CD14-positive monocyte (primary cell): ENCODE measurements at regions not wholly inside any gene's neighbourhood (a gene's known extent, or its start where the extent isn't known, plus 50 kb on each side); places are given as distances from the start of the nearest gene placed in this dataset.

Experiments used
- DNase-seq, 3 donors: peaks; one replicate each; pipeline ENCODE4 v3.0.0-alpha.2; 2011 to 2022
- H2AFZ ChIP-seq: 2 replicates; pipeline ENCODE4 v1.6.0; 2012; ENCODE audit warnings: mild to moderate bottlenecking, low read depth, low read length, inconsistent platforms; ENCODE audit not compliant: insufficient read depth, poor library complexity, severe bottlenecking
- H3K27ac ChIP-seq, 2 donors: 1 replicate in 1 of 2; 2 replicates in 1 of 2; pipeline ENCODE4 v1.5.1; 2012 to 2013; ENCODE audit warnings: low read length in 2 of 2, control low read depth in 1 of 2, inconsistent platforms in 1 of 2, low read depth in 1 of 2, mild to moderate bottlenecking in 1 of 2
- H3K27me3 ChIP-seq, 2 donors: one replicate each; pipeline versions ENCODE4 v1.6.0 to v1.6.1; 2011 to 2013; ENCODE audit warnings: low read length in 2 of 2; ENCODE audit not compliant: control insufficient read depth in 2 of 2, insufficient read depth in 2 of 2
- H3K36me3 ChIP-seq, 2 donors: replicated peaks in 1 of 2; 1 replicate in 1 of 2; 2 replicates in 1 of 2; pipeline versions ENCODE4 v1.5.1 to v1.6.1; 2012 to 2013; ENCODE audit warnings: low read length in 2 of 2, control low read depth in 1 of 2, inconsistent platforms in 1 of 2, mild to moderate bottlenecking in 1 of 2; ENCODE audit not compliant: insufficient read depth in 2 of 2, control insufficient read depth in 1 of 2
- H3K4me1 ChIP-seq, 2 donors: 1 replicate in 1 of 2; 2 replicates in 1 of 2; pipeline versions ENCODE4 v1.5.1 to v1.6.1; 2012 to 2013; ENCODE audit warnings: low read length in 2 of 2, control low read depth in 1 of 2, inconsistent platforms in 1 of 2, mild to moderate bottlenecking in 1 of 2, moderate library complexity in 1 of 2; ENCODE audit not compliant: insufficient read depth in 2 of 2, control insufficient read depth in 1 of 2
- H3K4me2 ChIP-seq: replicated peaks from 2 replicates; pipeline ENCODE3; 2012; ENCODE audit warnings: low read length, moderate library complexity, mild to moderate bottlenecking; ENCODE audit not compliant: poor library complexity, severe bottlenecking; ENCODE audit errors: extremely low read depth
- H3K4me3 ChIP-seq, 3 experiments: fragments of 200-600 bp in 1 of 3; sonication (generic) in 1 of 3; replicated peaks in 1 of 3; 1 replicate in 2 of 3; 2 replicates in 1 of 3; pipeline ENCODE4 v1.5.1; 2011 to 2013; ENCODE audit warnings: low read length in 3 of 3, mild to moderate bottlenecking in 3 of 3, control low read depth in 2 of 3, low read depth in 2 of 3, inconsistent platforms in 1 of 3, moderate library complexity in 1 of 3
- H3K79me2 ChIP-seq: 2 replicates; pipeline ENCODE4 v1.6.0; 2012; ENCODE audit warnings: mild to moderate bottlenecking, control low read depth, inconsistent platforms, low read length, moderate library complexity; ENCODE audit not compliant: insufficient read depth
- H3K9ac ChIP-seq: 2 replicates; pipeline ENCODE4 v1.6.0; 2017; ENCODE audit warnings: low read length, mild to moderate bottlenecking; ENCODE audit not compliant: insufficient read depth, poor library complexity, severe bottlenecking
- H3K9me3 ChIP-seq, 2 donors: replicated peaks in 1 of 2; 1 replicate in 1 of 2; 2 replicates in 1 of 2; pipeline versions ENCODE4 v1.5.1 to v1.6.1; 2012 to 2013; ENCODE audit warnings: low read length in 2 of 2, control low read depth in 1 of 2; ENCODE audit not compliant: control insufficient read depth in 1 of 2, insufficient read depth in 1 of 2
- H4K20me1 ChIP-seq: 2 replicates; pipeline ENCODE4 v1.6.0; 2012; ENCODE audit warnings: mild to moderate bottlenecking, low read length, control low read depth, moderate library complexity; ENCODE audit not compliant: insufficient read depth
- H3K27ac Mint-ChIP-seq, 7 donors: one replicate each; pipeline ENCODE4 v1.8.0; 2020; ENCODE audit warnings: mild to moderate bottlenecking in 7 of 7, mixed read lengths in 7 of 7, moderate library complexity in 6 of 7, inconsistent platforms in 2 of 7
- H3K27me3 Mint-ChIP-seq, 3 donors: one replicate each; pipeline ENCODE4 v1.8.0; 2021 to 2022; ENCODE audit warnings: low read depth in 3 of 3, mild to moderate bottlenecking in 3 of 3, mixed read lengths in 3 of 3, moderate library complexity in 3 of 3, inconsistent platforms in 1 of 3
- H3K36me3 Mint-ChIP-seq, 2 donors: one replicate each; pipeline ENCODE4 v1.8.0; 2020; ENCODE audit warnings: mixed read lengths in 2 of 2, inconsistent platforms in 1 of 2, mild to moderate bottlenecking in 1 of 2
- H3K4me1 Mint-ChIP-seq: one replicate; pipeline ENCODE4 v1.8.0; 2020; ENCODE audit warnings: mild to moderate bottlenecking, mixed read lengths
- H3K4me3 Mint-ChIP-seq, 2 donors: one replicate each; pipeline ENCODE4 v1.8.0; 2020; ENCODE audit warnings: mild to moderate bottlenecking in 2 of 2, mixed read lengths in 2 of 2, moderate library complexity in 1 of 2
- H3K9me3 Mint-ChIP-seq, 7 donors: one replicate each; pipeline ENCODE4 v1.8.0; 2020 to 2022; ENCODE audit warnings: mixed read lengths in 7 of 7, mild to moderate bottlenecking in 6 of 7, moderate library complexity in 6 of 7, inconsistent platforms in 2 of 7
- CTCF ChIP-seq: fragments of 200-600 bp; IDR thresholded peaks from one replicate; pipeline ENCODE4 v1.8.0; 2022; ENCODE audit warnings: antibody characterized with exemption, mild to moderate bottlenecking
- WGBS: methylation state at CpG from one replicate; pipeline ENCODE4 v1.1.5; 2013; ENCODE audit warnings: missing lambda C conversion rate; ENCODE audit not compliant: insufficient coverage; 5-methylcytosine and 5-hydroxymethylcytosine counted together
- intact Hi-C, 2 donors: fragments of 100-400 bp; cut with micrococcal nuclease; formaldehyde crosslinking; loops; one replicate each; pipeline versions ENCODE4 v1.15.0 to v1.15.1; 2023

- no peak for DNase-seq
- WGBS: 89% methylated on average over 1 of the region's 1 CpG
- Histone ChIP-seq H3K9me3 (no peaks in the 10 kb centered on the region), H3K79me2 (no peaks in the 10 kb centered on the region), H3K4me1 (no peaks in the 10 kb centered on the region), H2AFZ (no peak overlapping the region), H3K4me3 (no peak overlapping the region), H4K20me1 (no peaks in the 10 kb centered on the region), H3K4me2 (no peak overlapping the region), H3K27ac (no peak overlapping the region), H3K27me3 (no peaks in the 10 kb centered on the region), H3K9ac (no peak overlapping the region), H3K36me3 (no peaks in the 10 kb centered on the region)
- intact Hi-C loops: no loop called here
- no peak for TF ChIP-seq CTCF
- H3K9me3 Mint-ChIP-seq: peaks cover 0 to 14% (median 6%) of the 10 kb centered on the region in 7 donors
- no peaks in the 10 kb centered on the region for H3K4me1 Mint-ChIP-seq
- H3K27me3 Mint-ChIP-seq: peaks cover 0 to 5% (median 0%) of the 10 kb centered on the region in 3 donors
- H3K36me3 Mint-ChIP-seq: no peaks in the 10 kb centered on the region
- H3K27ac Mint-ChIP-seq: no peak overlapping the region
- H3K4me3 Mint-ChIP-seq: no peak overlapping the region
Measured at GRCh38 chrX:3218442-3218841, 128.0 kb downstream of the MXRA5 start.

GRCh38 chrX:3216581-3217180, 129.8 kb downstream of the MXRA5 start:
- H3K36me3 Mint-ChIP-seq: no peaks in the 10 kb centered on the region
- Histone ChIP-seq H4K20me1 (no peaks in the 10 kb centered on the region), H3K79me2 (no peaks in the 10 kb centered on the region), H3K27me3 (no peaks in the 10 kb centered on the region), H3K36me3 (no peaks in the 10 kb centered on the region), H3K4me3 (no peak overlapping the region), H3K4me1 (no peaks in the 10 kb centered on the region), H3K9ac (no peak overlapping the region), H2AFZ (no peak overlapping the region), H3K9me3 (no peaks in the 10 kb centered on the region), H3K27ac (no peak overlapping the region), H3K4me2 (no peak overlapping the region)
- intact Hi-C loops: no loop called here
- WGBS: no CpG with 5 or more reads among the region's 5 CpGs
- no peak overlapping the region for H3K27ac Mint-ChIP-seq
- no peak for TF ChIP-seq CTCF
- DNase-seq: no peak
- peaks cover 0 to 13% (median 6%) of the 10 kb centered on the region in 7 donors for H3K9me3 Mint-ChIP-seq
- no peaks in the 10 kb centered on the region for H3K4me1 Mint-ChIP-seq
- H3K27me3 Mint-ChIP-seq: peaks cover 0 to 3% (median 0%) of the 10 kb centered on the region in 3 donors
- no peak overlapping the region for H3K4me3 Mint-ChIP-seq
